ENCODE measurements at regions not wholly inside any gene's neighbourhood (a gene's known extent, or its start where the extent isn't known, plus 50 kb on each side); places are given as distances from the start of the nearest gene placed in this dataset.
A peak's percentile ranks its signal among the peaks of the same experiment; 100 is the strongest.
"Not testable (repeated sequence)": the region's sequence is repeated elsewhere in the genome, so short reads cannot be mapped to it uniquely, and the experiment has no call there.

- Mint-ChIP-seq H3K27me3 (no peaks in the 10 kb centered on the region), H3K27ac (no peak overlapping the region), H3K36me3 (no peaks in the 10 kb centered on the region), H3K4me1 (no peaks in the 10 kb centered on the region), H3K4me3 (no peak overlapping the region), H3K9me3 (peaks cover 7% of the 10 kb centered on the region)
Observed at GRCh38 chr7:51577390-51577789, 260.8 kb upstream of the COBL start.

- Mint-ChIP-seq H3K27ac (no peak overlapping the region), H3K27me3 (no peaks in the 10 kb centered on the region), H3K4me3 (no peak overlapping the region), H3K4me1 (no peaks in the 10 kb centered on the region), H3K9me3 (peaks cover 17% of the 10 kb centered on the region), H3K36me3 (no peaks in the 10 kb centered on the region)
Observed at GRCh38 chr7:51569581-51569980, 253.0 kb upstream of the COBL start.

- H3K36me3 Mint-ChIP-seq = no peaks in the 10 kb centered on the region
- H3K27me3 Mint-ChIP-seq = no peaks in the 10 kb centered on the region
- peaks cover 14% of the 10 kb centered on the region for H3K9me3 Mint-ChIP-seq
- H3K27ac Mint-ChIP-seq = no peak overlapping the region
- no peaks in the 10 kb centered on the region for H3K4me1 Mint-ChIP-seq
- H3K4me3 Mint-ChIP-seq = no peak overlapping the region
Observed at GRCh38 chr7:51569176-51569575, 252.6 kb upstream of the COBL start.

GRCh38 chr7:51551070-51551469, 234.5 kb upstream of the COBL start:
- Mint-ChIP-seq H3K27ac (no peak overlapping the region), H3K4me3 (no peak overlapping the region), H3K9me3 (peaks cover 12% of the 10 kb centered on the region), H3K27me3 (no peaks in the 10 kb centered on the region), H3K4me1 (no peaks in the 10 kb centered on the region), H3K36me3 (no peaks in the 10 kb centered on the region)

GRCh38 chr7:51545131-51545530, 228.5 kb upstream of the COBL start:
- H3K9me3 Mint-ChIP-seq = peaks cover 7% of the 10 kb centered on the region
- no peak overlapping the region for H3K27ac Mint-ChIP-seq
- no peaks in the 10 kb centered on the region for H3K36me3 Mint-ChIP-seq

GRCh38 chr7:51543801-51544553, 227.4 kb upstream of the COBL start:
- no peaks in the 10 kb centered on the region for H3K4me1 Mint-ChIP-seq
- H3K4me3 Mint-ChIP-seq = no peak overlapping the region
- H3K27ac Mint-ChIP-seq = no peak overlapping the region
- H3K36me3 Mint-ChIP-seq = no peaks in the 10 kb centered on the region
- peaks cover 12% of the 10 kb centered on the region for H3K9me3 Mint-ChIP-seq
- H3K27me3 Mint-ChIP-seq = no peaks in the 10 kb centered on the region

More at GRCh38 chr7:51545131-51545530, 228.5 kb upstream of the COBL start:
- Mint-ChIP-seq H3K4me3 (no peak overlapping the region), H3K27me3 (no peaks in the 10 kb centered on the region), H3K4me1 (no peaks in the 10 kb centered on the region)

- not testable (repeated sequence) for H3K4me3 Mint-ChIP-seq, H3K4me1 Mint-ChIP-seq, H3K27ac Mint-ChIP-seq, H3K27me3 Mint-ChIP-seq, H3K36me3 Mint-ChIP-seq
- peaks cover 12% of the 10 kb centered on the region for H3K9me3 Mint-ChIP-seq
Observed at GRCh38 chr7:51540906-51541305, 224.3 kb upstream of the COBL start.

- Mint-ChIP-seq H3K36me3 (no peaks in the 10 kb centered on the region), H3K4me3 (no peak overlapping the region), H3K9me3 (peaks cover 12% of the 10 kb centered on the region), H3K4me1 (no peaks in the 10 kb centered on the region), H3K27me3 (no peaks in the 10 kb centered on the region), H3K27ac (no peak overlapping the region)
Observed at GRCh38 chr7:51539840-51540239, 223.2 kb upstream of the COBL start.

- Mint-ChIP-seq H3K27ac (peak overlapping the region; percentile 31), H3K9me3 (peaks cover 4% of the 10 kb centered on the region), H3K4me1 (no peaks in the 10 kb centered on the region), H3K27me3 (no peaks in the 10 kb centered on the region), H3K36me3 (no peaks in the 10 kb centered on the region), H3K4me3 (no peak overlapping the region)
Observed at GRCh38 chr7:51528172-51528571, 211.6 kb upstream of the COBL start.

- Mint-ChIP-seq H3K4me3 (no peak overlapping the region), H3K27me3 (no peaks in the 10 kb centered on the region), H3K4me1 (no peaks in the 10 kb centered on the region), H3K27ac (no peak overlapping the region), H3K9me3 (peaks cover 8% of the 10 kb centered on the region), H3K36me3 (no peaks in the 10 kb centered on the region)
Observed at GRCh38 chr7:51521694-51522312, 205.2 kb upstream of the COBL start.

GRCh38 chr7:51521054-51521453, 204.4 kb upstream of the COBL start:
- Mint-ChIP-seq H3K4me3 (no peak overlapping the region), H3K4me1 (no peaks in the 10 kb centered on the region), H3K9me3 (peaks cover 11% of the 10 kb centered on the region), H3K27ac (no peak overlapping the region), H3K36me3 (no peaks in the 10 kb centered on the region), H3K27me3 (no peaks in the 10 kb centered on the region)

- Mint-ChIP-seq H3K27me3 (no peaks in the 10 kb centered on the region), H3K9me3 (peaks cover 7% of the 10 kb centered on the region), H3K4me3 (no peak overlapping the region), H3K27ac (no peak overlapping the region), H3K4me1 (no peaks in the 10 kb centered on the region), H3K36me3 (no peaks in the 10 kb centered on the region)
Observed at GRCh38 chr7:51518646-51519045, 202.0 kb upstream of the COBL start.

- Mint-ChIP-seq H3K4me3 (no peak overlapping the region), H3K27me3 (no peaks in the 10 kb centered on the region), H3K4me1 (no peaks in the 10 kb centered on the region), H3K36me3 (no peaks in the 10 kb centered on the region), H3K9me3 (peaks cover 7% of the 10 kb centered on the region), H3K27ac (no peak overlapping the region)
Observed at GRCh38 chr7:51517187-51517586, 200.6 kb upstream of the COBL start.

GRCh38 chr7:51501620-51502019, 185.0 kb upstream of the COBL start:
- Mint-ChIP-seq H3K4me1 (no peaks in the 10 kb centered on the region), H3K4me3 (no peak overlapping the region), H3K27me3 (no peaks in the 10 kb centered on the region), H3K9me3 (no peaks in the 10 kb centered on the region), H3K36me3 (no peaks in the 10 kb centered on the region), H3K27ac (no peak overlapping the region)

GRCh38 chr7:51482976-51483375, 166.4 kb upstream of the COBL start:
- H3K9me3 Mint-ChIP-seq = peaks cover 5% of the 10 kb centered on the region
- no peak overlapping the region for H3K27ac Mint-ChIP-seq
- H3K27me3 Mint-ChIP-seq = no peaks in the 10 kb centered on the region
- no peak overlapping the region for H3K4me3 Mint-ChIP-seq
- H3K36me3 Mint-ChIP-seq = no peaks in the 10 kb centered on the region
- no peaks in the 10 kb centered on the region for H3K4me1 Mint-ChIP-seq

- H3K4me3 Mint-ChIP-seq = no peak overlapping the region
- no peaks in the 10 kb centered on the region for H3K27me3 Mint-ChIP-seq
- H3K9me3 Mint-ChIP-seq = peaks cover 5% of the 10 kb centered on the region
- H3K4me1 Mint-ChIP-seq = no peaks in the 10 kb centered on the region
- no peak overlapping the region for H3K27ac Mint-ChIP-seq
- H3K36me3 Mint-ChIP-seq = no peaks in the 10 kb centered on the region
Observed at GRCh38 chr7:51481421-51481820, 164.8 kb upstream of the COBL start.

GRCh38 chr7:51477819-51478218, 161.2 kb upstream of the COBL start:
- Mint-ChIP-seq H3K27ac (no peak overlapping the region), H3K4me1 (no peaks in the 10 kb centered on the region), H3K36me3 (no peaks in the 10 kb centered on the region), H3K9me3 (no peaks in the 10 kb centered on the region), H3K27me3 (no peaks in the 10 kb centered on the region), H3K4me3 (no peak overlapping the region)
